OCI-LY7 (cell line): ENCODE measurements at regions not wholly inside any gene's neighbourhood (a gene's known extent, or its start where the extent isn't known, plus 50 kb on each side); places are given as distances from the start of the nearest gene placed in this dataset.

ENCODE experiments used
- BruUV-seq: library from RNA; stranded (reverse); fragments of 400-500 nt; replicated peaks from 2 replicates; lab custom pipeline; 2021; lab: Mats Ljungman, UMichigan
- CTCF ChIA-PET: fragments of 300-600 bp; sonication (Branson Sonifier 250); formaldehyde crosslinking; loops from one replicate; lab custom pipeline; 2022; ENCODE audit warnings: antibody characterized with exemption; ENCODE audit not compliant: unreplicated experiment; lab: Charles Lee
- POLR2A ChIA-PET: fragments of 300-600 bp; sonication (Branson Sonifier 250); formaldehyde crosslinking; loops from one replicate; lab custom pipeline; 2022; ENCODE audit warnings: antibody characterized with exemption; lab: Charles Lee
- DNase-seq: peaks from one replicate; pipeline ENCODE4 v3.0.0-alpha.2; 2015; ENCODE audit warnings: low spot score
- H2AFZ ChIP-seq: fragments of 200-600 bp; sonication (generic), shearing (Covaris generic); 2 replicates; pipeline ENCODE4 v1.6.1; 2014; ENCODE audit warnings: mild to moderate bottlenecking, antibody characterized with exemption, low read length, moderate library complexity
- H3K27ac ChIP-seq: fragments of 200-600 bp; sonication (generic); 2 replicates; pipeline ENCODE4 v1.5.1; 2014; ENCODE audit warnings: mixed run types, low read depth, mild to moderate bottlenecking, moderate library complexity, low read length, inconsistent platforms; ENCODE audit not compliant: poor library complexity, severe bottlenecking
- H3K36me3 ChIP-seq: fragments of 200-600 bp; sonication (generic); 2 replicates; pipeline ENCODE4 v1.6.1; 2014; ENCODE audit warnings: mild to moderate bottlenecking, antibody characterized with exemption, low read length, moderate library complexity, mixed read lengths; ENCODE audit not compliant: insufficient read depth
- H3K4me1 ChIP-seq: fragments of 200-600 bp; sonication (generic); 2 replicates; pipeline ENCODE4 v1.5.1; 2014; ENCODE audit warnings: mild to moderate bottlenecking, low read length; ENCODE audit not compliant: insufficient read depth, poor library complexity, severe bottlenecking
- H3K4me2 ChIP-seq: fragments of 200-600 bp; sonication (generic); 2 replicates; pipeline ENCODE4 v1.6.1; 2014; ENCODE audit warnings: mild to moderate bottlenecking, low read length
- H3K4me3 ChIP-seq: fragments of 200-600 bp; sonication (generic); 2 replicates; pipeline ENCODE4 v1.5.1; 2014; ENCODE audit warnings: mild to moderate bottlenecking, low read depth, low read length; ENCODE audit not compliant: poor library complexity, severe bottlenecking
- H3K79me2 ChIP-seq: fragments of 200-600 bp; sonication (generic); 2 replicates; pipeline ENCODE4 v1.6.1; 2016; ENCODE audit warnings: low read depth, mild to moderate bottlenecking, low read length, moderate library complexity, mixed read lengths; ENCODE audit not compliant: insufficient read depth
- H3K9me2 ChIP-seq: fragments of 200-600 bp; sonication (generic); 2 replicates; pipeline ENCODE4 v1.6.1; 2016; ENCODE audit warnings: mild to moderate bottlenecking, low read length, mixed read lengths; ENCODE audit not compliant: insufficient read depth
- H3K9me3 ChIP-seq: fragments of 200-600 bp; sonication (generic); 2 replicates; pipeline ENCODE4 v1.6.1; 2014; ENCODE audit warnings: mild to moderate bottlenecking, mixed run types, low read length, mixed read lengths
- H4K20me1 ChIP-seq: fragments of 200-600 bp; sonication (generic); 2 replicates; pipeline ENCODE4 v1.6.1; 2014; ENCODE audit warnings: mild to moderate bottlenecking, antibody characterized with exemption, low read length, moderate library complexity, mixed read lengths; ENCODE audit not compliant: insufficient read depth
- EZH2phosphoT487 ChIP-seq: fragments of 200-600 bp; sonication (generic); IDR thresholded peaks from 2 replicates; pipeline ENCODE4 v1.6.1; 2018; ENCODE audit warnings: low read depth, borderline replicate concordance, mild to moderate bottlenecking, mixed run types, antibody characterized with exemption, low read length, moderate library complexity, mixed read lengths
- intact Hi-C: fragments of 100-400 bp; cut with micrococcal nuclease; formaldehyde crosslinking; loops from one replicate; pipeline ENCODE4 v1.10.0; 2022; ENCODE audit not compliant: unreplicated experiment
- TF ChIP-seq, protein P1 (sequence below): fragments of 200-600 bp; sonication (generic); conservative IDR thresholded peaks from 2 replicates; pipeline ENCODE4 v1.5.1; 2014; ENCODE audit warnings: mild to moderate bottlenecking, antibody characterized with exemption, low read length, moderate library complexity, mixed read lengths

DNA sequence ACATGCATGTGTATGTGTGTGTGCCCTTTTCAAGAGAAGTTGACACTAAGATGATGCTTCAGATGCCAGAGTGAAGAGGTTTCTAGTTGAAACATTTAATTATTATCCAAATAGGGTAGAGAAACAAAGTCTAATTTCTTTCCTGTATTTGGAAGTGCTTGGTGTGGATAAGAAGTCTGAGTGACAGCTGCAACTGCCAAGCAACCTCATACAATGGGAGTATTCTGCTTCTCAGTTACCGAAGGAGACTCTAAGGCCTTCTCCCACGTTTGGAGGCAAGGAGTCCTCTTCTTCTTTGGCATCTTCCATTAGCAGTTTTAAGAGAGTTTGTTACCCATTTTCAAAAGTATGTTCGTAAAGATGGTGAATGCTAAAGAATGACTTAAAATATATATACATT is 82.4 kb downstream of the HDGFL1 start:
- ChIA-PET POLR2A (no interaction called here), CTCF (no interaction called here)
- Histone ChIP-seq H3K4me2 (no peak overlapping the region), H3K9me2 (no peaks in the 10 kb centered on the region), H3K36me3 (no peaks in the 10 kb centered on the region), H3K79me2 (no peaks in the 10 kb centered on the region), H3K4me3 (no peak overlapping the region), H3K9me3 (no peaks in the 10 kb centered on the region), H2AFZ (no peak overlapping the region), H3K4me1 (no peaks in the 10 kb centered on the region), H4K20me1 (no peaks in the 10 kb centered on the region), H3K27ac (no peak overlapping the region)
- no peak for DNase-seq
- TF ChIP-seq, protein P1, sequence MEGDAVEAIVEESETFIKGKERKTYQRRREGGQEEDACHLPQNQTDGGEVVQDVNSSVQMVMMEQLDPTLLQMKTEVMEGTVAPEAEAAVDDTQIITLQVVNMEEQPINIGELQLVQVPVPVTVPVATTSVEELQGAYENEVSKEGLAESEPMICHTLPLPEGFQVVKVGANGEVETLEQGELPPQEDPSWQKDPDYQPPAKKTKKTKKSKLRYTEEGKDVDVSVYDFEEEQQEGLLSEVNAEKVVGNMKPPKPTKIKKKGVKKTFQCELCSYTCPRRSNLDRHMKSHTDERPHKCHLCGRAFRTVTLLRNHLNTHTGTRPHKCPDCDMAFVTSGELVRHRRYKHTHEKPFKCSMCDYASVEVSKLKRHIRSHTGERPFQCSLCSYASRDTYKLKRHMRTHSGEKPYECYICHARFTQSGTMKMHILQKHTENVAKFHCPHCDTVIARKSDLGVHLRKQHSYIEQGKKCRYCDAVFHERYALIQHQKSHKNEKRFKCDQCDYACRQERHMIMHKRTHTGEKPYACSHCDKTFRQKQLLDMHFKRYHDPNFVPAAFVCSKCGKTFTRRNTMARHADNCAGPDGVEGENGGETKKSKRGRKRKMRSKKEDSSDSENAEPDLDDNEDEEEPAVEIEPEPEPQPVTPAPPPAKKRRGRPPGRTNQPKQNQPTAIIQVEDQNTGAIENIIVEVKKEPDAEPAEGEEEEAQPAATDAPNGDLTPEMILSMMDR, result no peak
- TF ChIP-seq EZH2phosphoT487, result no peak
- intact Hi-C loops, result no loop called here
- BruUV-seq, result no TSS peak

DNA sequence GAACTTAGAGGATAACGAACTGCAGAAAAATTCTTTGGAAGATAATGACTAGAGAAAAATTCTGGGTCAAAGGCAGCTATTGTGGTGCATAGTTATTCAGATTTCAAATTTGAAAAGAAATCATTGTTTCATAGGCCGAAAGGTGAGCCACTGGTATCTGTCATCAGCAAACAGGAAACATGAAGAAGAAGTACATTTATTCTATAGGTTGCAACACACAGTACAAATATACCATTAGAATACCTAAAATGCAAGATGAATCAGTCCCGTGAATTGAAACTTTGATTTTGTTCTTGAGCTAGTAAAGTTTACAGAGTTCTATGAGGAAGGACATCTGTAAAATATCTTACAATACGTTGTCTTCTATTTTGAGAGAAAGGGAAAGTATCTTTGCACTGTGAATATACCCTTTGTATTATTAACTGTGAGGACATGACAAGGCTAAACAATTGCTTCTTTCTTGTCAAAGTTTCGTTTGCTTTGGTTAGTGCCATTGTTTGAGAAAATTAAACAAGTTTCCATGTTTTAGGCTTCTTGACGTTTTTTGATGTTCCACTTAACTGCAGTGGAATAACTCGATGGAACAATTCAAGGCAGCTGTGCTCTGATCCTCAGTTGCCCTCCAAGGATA is 84.7 kb downstream of the HDGFL1 start:
- Histone ChIP-seq H3K4me1 (no peaks in the 10 kb centered on the region), H3K79me2 (no peaks in the 10 kb centered on the region), H3K9me3 (no peaks in the 10 kb centered on the region), H3K9me2 (no peaks in the 10 kb centered on the region), H2AFZ (no peak overlapping the region), H3K4me3 (no peak overlapping the region), H3K4me2 (no peak overlapping the region), H4K20me1 (no peaks in the 10 kb centered on the region), H3K36me3 (no peaks in the 10 kb centered on the region), H3K27ac (no peak overlapping the region)
- BruUV-seq, result no TSS peak
- TF ChIP-seq, protein P1, result no peak
- TF ChIP-seq EZH2phosphoT487, result no peak
- ChIA-PET POLR2A (interaction anchor here (0.6 kb wide), 1 partner anchor 120 kb away, joined by 3 read pairs; no protein-coding TSS in a partner anchor), CTCF (no interaction called here)
- DNase-seq, result no peak
- intact Hi-C loops, result no loop called here

DNA sequence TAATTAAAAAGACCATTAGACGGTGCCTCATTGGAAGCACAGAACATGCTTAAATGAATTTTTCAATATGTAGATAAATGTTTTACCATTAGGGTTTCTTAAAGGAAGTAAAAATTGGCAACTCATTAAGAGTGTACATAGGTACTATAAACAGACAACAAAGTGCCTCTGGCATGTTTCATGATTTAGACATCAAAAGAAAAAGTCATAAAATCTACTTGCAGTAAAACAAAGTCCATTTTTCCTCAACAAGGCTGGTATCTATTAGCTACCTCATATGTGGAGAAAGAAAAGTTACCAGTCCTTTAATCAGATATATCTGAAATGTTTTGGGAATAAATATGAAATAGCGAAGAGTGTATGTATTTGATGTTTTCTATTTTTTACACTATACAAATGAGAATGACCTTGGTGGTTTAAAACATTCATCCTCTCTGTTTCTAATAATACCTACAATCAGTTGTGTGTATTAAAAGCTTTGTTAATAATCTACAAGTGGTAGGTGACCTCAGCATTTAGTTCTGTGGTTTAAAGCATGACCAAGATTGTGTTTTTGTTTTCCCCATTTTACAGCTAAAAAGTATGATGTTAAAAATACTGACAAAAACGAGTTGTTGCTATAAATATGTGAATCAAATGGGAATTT is 87.5 kb downstream of the HDGFL1 start:
- Histone ChIP-seq H3K9me2 (no peaks in the 10 kb centered on the region), H3K4me2 (no peak overlapping the region), H3K79me2 (no peaks in the 10 kb centered on the region), H3K4me1 (no peaks in the 10 kb centered on the region), H3K27ac (no peak overlapping the region), H3K9me3 (no peaks in the 10 kb centered on the region), H2AFZ (no peak overlapping the region), H3K36me3 (no peaks in the 10 kb centered on the region), H4K20me1 (no peaks in the 10 kb centered on the region), H3K4me3 (no peak overlapping the region)
- ChIA-PET POLR2A (interaction anchor here (0.6 kb wide), 1 partner anchor 9 kb away, joined by 3 read pairs; no protein-coding TSS in a partner anchor), CTCF (no interaction called here)
- TF ChIP-seq, protein P1, result no peak
- TF ChIP-seq EZH2phosphoT487, result no peak
- DNase-seq, result no peak
- no TSS peak for BruUV-seq
- intact Hi-C loops, result no loop called here
